ENCODE measurements at regions not wholly inside any gene's neighbourhood (a gene's known extent, or its start where the extent isn't known, plus 50 kb on each side); places are given as distances from the start of the nearest gene placed in this dataset.

GRCh38 chr14:95426116-95426475 is 90.4 kb downstream of the SYNE3 start:
- Histone ChIP-seq H3K9me3 (replicated peaks; ENCODE audit: control insufficient read depth, insufficient read depth, low read length) (no peaks in the 10 kb centered on the region), H3K27ac (ENCODE audit: insufficient read depth, low read depth, low read length) (no peak overlapping the region), H3K36me3 (ENCODE audit: control insufficient read depth in 2 of 2, extremely low read depth in 1 of 2, insufficient read depth in 2 of 2, low read length in 2 of 2) (no peaks in the 10 kb centered on the region), H3K79me2 (ENCODE audit: control insufficient read depth, insufficient read depth, low read length) (no peaks in the 10 kb centered on the region), H4K20me1 (replicated peaks; ENCODE audit: control insufficient read depth, extremely low read depth, insufficient read depth, low read length) (no peaks in the 10 kb centered on the region), H3K9ac (replicated peaks; ENCODE audit: extremely low read depth, insufficient read depth, low read length) (no peak overlapping the region), H3K4me2 (ENCODE audit: insufficient read depth, low read length) (no peak overlapping the region), H3K9me1 (replicated peaks; ENCODE audit: control insufficient read depth, extremely low read depth, insufficient read depth, low read length) (no peaks in the 10 kb centered on the region), H3K27me3 (ENCODE audit: control insufficient read depth in 2 of 2, insufficient read depth in 2 of 2, low read length in 2 of 2) (no peaks in the 10 kb centered on the region), H2AFZ (ENCODE audit: low read depth, low read length) (no peak overlapping the region), H3K4me3 (replicated peaks in 1 of 3; ENCODE audit: insufficient read depth in 1 of 3, low read depth in 1 of 3, low read length in 3 of 3) (no peak overlapping the region), H3K4me1 (ENCODE audit: control insufficient read depth, extremely low read depth, insufficient read depth, low read length) (no peaks in the 10 kb centered on the region)
- intact Hi-C loops (cut with micrococcal nuclease) (loop anchor here (2.0 to 10.0 kb wide), 3 partner anchors 349 to 651 kb away; partner anchors contain the start of gene GSC), dilution Hi-C loops (cut with MboI; ENCODE audit: extremely low pct_ligation_motif_present, low sequenced_read_pairs) (no loop called here)
- ChIA-PET POLR2A (no interaction called here), CTCF (interaction anchor here (0.7 to 1.5 kb wide), 5 partner anchors 16 to 826 kb away, joined by 3 to 10 read pairs (median 4); no protein-coding TSS in a partner anchor)
- FAIRE-seq (no peak), DNase-seq (ENCODE audit: low read depth, low spot score) (no peak)
- no peak for TF ChIP-seq GATA2 (IDR thresholded peaks at IDR 0.05; ENCODE audit: insufficient read depth, insufficient read length, low read depth, low read length)
- BruUV-seq (replicated peaks): no TSS peak

GRCh38 chr14:95425369-95426115 is 90.9 kb downstream of the SYNE3 start:
- no peak overlapping the region for H3K4me3 ChIP-seq (replicated peaks in 1 of 3; ENCODE audit: insufficient read depth in 1 of 3, low read depth in 1 of 3, low read length in 3 of 3)
- H3K36me3 ChIP-seq (ENCODE audit: control insufficient read depth in 2 of 2, extremely low read depth in 1 of 2, insufficient read depth in 2 of 2, low read length in 2 of 2): no peaks in the 10 kb centered on the region
- TF ChIP-seq GATA2 (IDR thresholded peaks at IDR 0.05; ENCODE audit: insufficient read depth, insufficient read length, low read depth, low read length) (no peak), CTCF (IDR thresholded peaks at IDR 0.05; ENCODE audit: extremely low read depth in 1 of 2, insufficient read depth in 1 of 2, low read depth in 1 of 2, low read length in 2 of 2) (no peak), JUN (IDR thresholded peaks at IDR 0.05; ENCODE audit: borderline replicate concordance, insufficient read depth, insufficient read length, low read depth) (no peak), POLR2AphosphoS5 (IDR thresholded peaks at IDR 0.05; ENCODE audit: insufficient read depth, low read depth, low read length) (no peak), FOS (IDR thresholded peaks at IDR 0.05; ENCODE audit: borderline replicate concordance, insufficient read depth, low read length) (no peak), POLR2A (IDR thresholded peaks at IDR 0.05; ENCODE audit: low read depth, low read length) (no peak), MYC (IDR thresholded peaks at IDR 0.05; ENCODE audit: low read depth, low read length) (no peak), EZH2 (IDR thresholded peaks at IDR 0.05; ENCODE audit: borderline replicate concordance, low read depth, low read length, severe bottlenecking) (no peak), MAX (IDR thresholded peaks at IDR 0.05; ENCODE audit: insufficient read depth, insufficient read length) (no peak)
- intact Hi-C loops (cut with micrococcal nuclease): loop anchor here (2.0 to 10.0 kb wide), 3 partner anchors 349 to 651 kb away; partner anchors contain the start of gene GSC
- CTCF ChIA-PET: interaction anchor here (0.8 to 1.4 kb wide), 4 partner anchors 11 to 734 kb away, joined by 3 to 5 read pairs (median 4); no protein-coding TSS in a partner anchor
- no peak for FAIRE-seq
- no peak for DNase-seq (ENCODE audit: low read depth, low spot score)
- dilution Hi-C loops (cut with MboI; ENCODE audit: extremely low pct_ligation_motif_present, low sequenced_read_pairs): no loop called here
- no peaks in the 10 kb centered on the region for H3K9me3 ChIP-seq (replicated peaks; ENCODE audit: control insufficient read depth, insufficient read depth, low read length)
- BruUV-seq (replicated peaks): no TSS peak
- no peaks in the 10 kb centered on the region for H3K27me3 ChIP-seq (ENCODE audit: control insufficient read depth in 2 of 2, insufficient read depth in 2 of 2, low read length in 2 of 2)
- no peaks in the 10 kb centered on the region for H3K9me1 ChIP-seq (replicated peaks; ENCODE audit: control insufficient read depth, extremely low read depth, insufficient read depth, low read length)
- H3K79me2 ChIP-seq (ENCODE audit: control insufficient read depth, insufficient read depth, low read length): no peaks in the 10 kb centered on the region
- no peak overlapping the region for H3K9ac ChIP-seq (replicated peaks; ENCODE audit: extremely low read depth, insufficient read depth, low read length)
- H4K20me1 ChIP-seq (replicated peaks; ENCODE audit: control insufficient read depth, extremely low read depth, insufficient read depth, low read length): no peaks in the 10 kb centered on the region
- H3K27ac ChIP-seq (ENCODE audit: insufficient read depth, low read depth, low read length): no peak overlapping the region
- no peak overlapping the region for H2AFZ ChIP-seq (ENCODE audit: low read depth, low read length)
- H3K4me2 ChIP-seq (ENCODE audit: insufficient read depth, low read length): no peak overlapping the region
- no peaks in the 10 kb centered on the region for H3K4me1 ChIP-seq (ENCODE audit: control insufficient read depth, extremely low read depth, insufficient read depth, low read length)
- POLR2A ChIA-PET: no interaction called here

Measured in endothelial cell of umbilical vein (primary cell).